ENCODE measurements at regions not wholly inside any gene's neighbourhood (a gene's known extent, or its start where the extent isn't known, plus 50 kb on each side); places are given as distances from the start of the nearest gene placed in this dataset.

GRCh38 chr6:168785720-168786511, 344.9 kb downstream of the SMOC2 start:
- FAIRE-seq, result no peak
- no peak overlapping the region for H3K4me3 ChIP-seq
- no peaks in the 10 kb centered on the region for H3K9me3 ChIP-seq
- no peak for ATAC-seq
- no peak for TF ChIP-seq PHF8 (IDR thresholded peaks at IDR 0.05; ENCODE audit: borderline replicate concordance, low read depth)
- no peak for TF ChIP-seq HOXB13 (CRISPR knock-in tag; IDR thresholded peaks at IDR 0.05; ENCODE audit: low read depth)
- TF ChIP-seq, protein P1, sequence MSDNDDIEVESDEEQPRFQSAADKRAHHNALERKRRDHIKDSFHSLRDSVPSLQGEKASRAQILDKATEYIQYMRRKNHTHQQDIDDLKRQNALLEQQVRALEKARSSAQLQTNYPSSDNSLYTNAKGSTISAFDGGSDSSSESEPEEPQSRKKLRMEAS (IDR thresholded peaks at IDR 0.05), result no peak
- TF ChIP-seq HOXA7 (CRISPR knock-in tag; IDR thresholded peaks at IDR 0.05), result no peak
- TF ChIP-seq RCOR1 (IDR thresholded peaks at IDR 0.05; ENCODE audit: low read depth, low read length), result no peak
- no peak for TF ChIP-seq EHMT2 (IDR thresholded peaks at IDR 0.05; ENCODE audit: low read depth)
- no peak overlapping the region for H3K27ac ChIP-seq
- no peak for DNase-seq (ENCODE audit: low read depth in 1 of 2, low spot score in 1 of 2)
- POLR2A ChIA-PET, result no interaction called here
- no peak overlapping the region for H3K4me2 ChIP-seq
- 18% methylated on average over 10 of the region's 10 CpGs for WGBS (ENCODE audit: missing lambda C conversion rate)
- H3K4me1 ChIP-seq, result no peaks in the 10 kb centered on the region
- CTCF ChIA-PET, result no interaction called here

GRCh38 chr6:168784426-168784825, 343.4 kb downstream of the SMOC2 start:
- CTCF ChIA-PET, result no interaction called here
- FAIRE-seq, result no peak

DNA sequence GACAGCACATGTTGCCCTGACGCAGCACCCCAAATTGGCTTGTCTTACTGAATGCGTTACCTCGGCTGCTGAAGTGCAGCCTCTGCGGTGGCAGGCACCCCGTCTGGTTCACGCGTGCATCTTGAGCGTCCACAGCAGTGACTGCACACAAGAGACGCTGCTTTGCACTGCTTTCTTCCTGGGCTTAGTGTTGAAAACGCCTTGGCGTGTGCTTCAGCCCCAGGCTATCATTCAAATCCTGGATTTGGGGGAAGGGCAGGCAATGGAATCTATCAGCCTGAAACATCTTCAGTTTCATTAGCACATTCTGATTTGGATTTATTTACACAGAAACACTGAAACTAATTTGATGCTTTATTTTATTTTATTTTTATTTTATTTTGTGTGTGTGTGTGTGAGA, 342.7 kb downstream of the SMOC2 start:
- WGBS (ENCODE audit: missing lambda C conversion rate), result 72% methylated on average over 11 of the region's 11 CpGs
- ChIA-PET CTCF (no interaction called here), POLR2A (no interaction called here)
- Histone ChIP-seq H3K4me3 (no peak overlapping the region), H3K4me1 (no peaks in the 10 kb centered on the region), H3K4me2 (no peak overlapping the region), H3K27ac (no peak overlapping the region), H3K9me3 (no peaks in the 10 kb centered on the region)
- TF ChIP-seq HMGXB4 (CRISPR knock-in tag; IDR thresholded peaks at IDR 0.05; ENCODE audit: borderline replicate concordance), result no peak
- TF ChIP-seq JUN (IDR thresholded peaks at IDR 0.05), result no peak
- TF ChIP-seq, protein P2, sequence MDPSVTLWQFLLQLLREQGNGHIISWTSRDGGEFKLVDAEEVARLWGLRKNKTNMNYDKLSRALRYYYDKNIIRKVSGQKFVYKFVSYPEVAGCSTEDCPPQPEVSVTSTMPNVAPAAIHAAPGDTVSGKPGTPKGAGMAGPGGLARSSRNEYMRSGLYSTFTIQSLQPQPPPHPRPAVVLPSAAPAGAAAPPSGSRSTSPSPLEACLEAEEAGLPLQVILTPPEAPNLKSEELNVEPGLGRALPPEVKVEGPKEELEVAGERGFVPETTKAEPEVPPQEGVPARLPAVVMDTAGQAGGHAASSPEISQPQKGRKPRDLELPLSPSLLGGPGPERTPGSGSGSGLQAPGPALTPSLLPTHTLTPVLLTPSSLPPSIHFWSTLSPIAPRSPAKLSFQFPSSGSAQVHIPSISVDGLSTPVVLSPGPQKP (IDR thresholded peaks at IDR 0.05; ENCODE audit: low read depth, low read length), result no peak
- TF ChIP-seq RNF2 (IDR thresholded peaks at IDR 0.05; ENCODE audit: borderline replicate concordance, low read depth), result no peak
- TF ChIP-seq HDAC2 (IDR thresholded peaks at IDR 0.05), result no peak
- TF ChIP-seq NFE2L2 (conservative IDR thresholded peaks at IDR 0.05; ENCODE audit: low read length), result no peak
- no peak for DNase-seq (ENCODE audit: low read depth in 1 of 2, low spot score in 1 of 2)
- no peak for FAIRE-seq
- no peak for ATAC-seq

More at GRCh38 chr6:168784426-168784825, 343.4 kb downstream of the SMOC2 start:
- Histone ChIP-seq H3K9me3 (no peaks in the 10 kb centered on the region), H3K27ac (no peak overlapping the region), H3K4me2 (no peak overlapping the region), H3K4me1 (no peaks in the 10 kb centered on the region), H3K4me3 (no peak overlapping the region)
- WGBS (ENCODE audit: missing lambda C conversion rate), result 20% methylated on average over 9 of the region's 14 CpGs
- no peak for ATAC-seq
- DNase-seq (ENCODE audit: low read depth in 1 of 2, low spot score in 1 of 2), result no peak
- POLR2A ChIA-PET, result no interaction called here
- TF ChIP-seq POLR2A (IDR thresholded peaks at IDR 0.05; ENCODE audit: low read length) (no peak), SMC3 (IDR thresholded peaks at IDR 0.05) (no peak), FOSL2 (IDR thresholded peaks at IDR 0.05) (no peak), FOSL2 (CRISPR knock-in tag; IDR thresholded peaks at IDR 0.05) (no peak), CHD2 (IDR thresholded peaks at IDR 0.05; ENCODE audit: low read length, partially characterized antibody) (no peak), MAZ (IDR thresholded peaks at IDR 0.05; ENCODE audit: borderline replicate concordance, low read depth, low read length) (no peak), CEBPB (IDR thresholded peaks at IDR 0.05) (no peak), JUNB (IDR thresholded peaks at IDR 0.05) (no peak), HOXB5 (CRISPR knock-in tag; IDR thresholded peaks at IDR 0.05) (no peak), NFE2L2 (conservative IDR thresholded peaks at IDR 0.05; ENCODE audit: low read length) (no peak), RAD21 (conservative IDR thresholded peaks at IDR 0.05 in 1 of 2, IDR thresholded peaks at IDR 0.05 in 1 of 2) (no peak)
- TF ChIP-seq, protein P1 (IDR thresholded peaks at IDR 0.05), result no peak
- TF ChIP-seq, protein P2 (IDR thresholded peaks at IDR 0.05; ENCODE audit: low read depth, low read length), result no peak

Measured in A549 (cell line).